Natural killer cell (primary cell): ENCODE measurements at regions not wholly inside any gene's neighbourhood (a gene's known extent, or its start where the extent isn't known, plus 50 kb on each side); places are given as distances from the start of the nearest gene placed in this dataset.
A peak's percentile ranks its signal among the peaks of the same experiment; 100 is the strongest.

Source experiments
- ATAC-seq, 3 donors: fragments of 150-1000 bp in 2 of 3; fragments of 200-7000 bp in 1 of 3; cut with Tn5 transposase; 1 replicate in 1 of 3; 2 replicates in 2 of 3; pipeline ENCODE4 v1.10.0; 2021; ENCODE audit warnings: mild to moderate bottlenecking in 2 of 3, moderate library complexity in 2 of 3
- DNase-seq, 2 donors: peaks; one replicate each; pipeline versions ENCODE4 v3.0.0 to v3.0.0-alpha.2; 2013 to 2021; ENCODE audit warnings: mixed read lengths in 1 of 2
- H3K27ac ChIP-seq: one replicate; pipeline ENCODE4 v1.5.1; 2013; ENCODE audit warnings: mild to moderate bottlenecking, low read length
- H3K27me3 ChIP-seq: one replicate; pipeline ENCODE4 v1.6.1; 2013; ENCODE audit warnings: low read length; ENCODE audit not compliant: control insufficient read depth, insufficient read depth
- H3K36me3 ChIP-seq: one replicate; pipeline ENCODE4 v1.6.1; 2013; ENCODE audit warnings: low read length; ENCODE audit not compliant: control insufficient read depth, insufficient read depth
- H3K4me1 ChIP-seq: one replicate; pipeline ENCODE4 v1.6.1; 2013; ENCODE audit warnings: low read length; ENCODE audit not compliant: control insufficient read depth, insufficient read depth
- H3K4me3 ChIP-seq: one replicate; pipeline ENCODE4 v1.5.1; 2013; ENCODE audit warnings: low read length
- H3K9me3 ChIP-seq: one replicate; pipeline ENCODE4 v1.6.1; 2013; ENCODE audit warnings: low read length; ENCODE audit not compliant: control insufficient read depth, insufficient read depth
- H3K27ac Mint-ChIP-seq, 2 donors: one replicate each; pipeline ENCODE4 v1.8.0; 2022; ENCODE audit warnings: mild to moderate bottlenecking in 2 of 2, mixed read lengths in 2 of 2, moderate library complexity in 1 of 2
- H3K27me3 Mint-ChIP-seq, 2 donors: one replicate each; pipeline ENCODE4 v1.8.0; 2022; ENCODE audit warnings: low read depth in 2 of 2, mixed read lengths in 2 of 2
- H3K36me3 Mint-ChIP-seq: one replicate; pipeline ENCODE4 v1.8.0; 2022; ENCODE audit warnings: mixed read lengths
- H3K4me1 Mint-ChIP-seq, 2 donors: one replicate each; pipeline ENCODE4 v1.8.0; 2022; ENCODE audit warnings: mixed read lengths in 2 of 2
- H3K4me3 Mint-ChIP-seq: one replicate; pipeline ENCODE4 v1.8.0; 2022; ENCODE audit warnings: mild to moderate bottlenecking, moderate library complexity, mixed read lengths
- H3K9me3 Mint-ChIP-seq, 2 donors: one replicate each; pipeline ENCODE4 v1.8.0; 2022; ENCODE audit warnings: mixed read lengths in 2 of 2
- WGBS: methylation state at CpG from one replicate; pipeline ENCODE4 v1.1.7; 2013; ENCODE audit warnings: missing lambda C conversion rate; ENCODE audit not compliant: insufficient coverage; 5-methylcytosine and 5-hydroxymethylcytosine counted together
- intact Hi-C: fragments of 100-400 bp; cut with micrococcal nuclease; formaldehyde crosslinking; loops from one replicate; pipeline ENCODE4 v1.14.2; 2022
- TF ChIP-seq, protein P1 (sequence below): fragments of 200-600 bp; IDR thresholded peaks from one replicate; pipeline ENCODE4 v1.8.0; 2022; ENCODE audit warnings: antibody characterized with exemption

DNA sequence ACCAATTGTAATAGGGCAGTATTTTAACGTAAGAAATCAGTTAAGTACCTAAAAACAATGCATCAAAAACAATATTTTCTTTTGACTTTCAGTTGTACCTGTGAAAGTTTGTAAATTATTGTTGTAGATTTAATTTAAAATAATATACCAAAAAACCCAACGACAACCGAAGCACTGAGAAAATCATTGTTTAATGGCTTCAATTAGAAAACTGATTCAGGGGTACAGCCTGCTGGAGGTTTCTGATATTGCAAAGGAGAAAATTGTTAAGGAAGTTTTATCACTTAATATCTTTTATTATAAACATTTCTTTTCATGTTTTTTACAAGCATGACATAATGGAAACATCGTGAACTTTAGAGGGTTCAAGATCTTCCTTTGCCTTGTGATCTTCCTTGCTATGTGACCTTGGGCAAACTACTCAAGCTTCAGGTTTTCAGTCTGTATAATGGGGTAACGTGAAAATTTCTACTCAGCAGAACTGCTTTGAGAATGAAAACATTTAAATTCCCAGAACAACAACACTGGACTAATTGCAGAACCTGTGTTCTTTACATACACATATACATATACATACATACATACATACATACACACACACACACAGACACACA lies 76.3 kb upstream of the GLS start:
- no peaks in the 10 kb centered on the region for H3K4me1 Mint-ChIP-seq
- no peaks in the 10 kb centered on the region for H3K36me3 ChIP-seq
- ATAC-seq, result no peak
- H3K9me3 Mint-ChIP-seq, result no peaks in the 10 kb centered on the region
- peak in 1 of 2 donors; percentile 47 for DNase-seq
- H3K27ac Mint-ChIP-seq, result no peak overlapping the region
- intact Hi-C loops, result loop anchor here (2.0 to 10.0 kb wide), 2 partner anchors 421 to 719 kb away; no protein-coding TSS in a partner anchor
- H3K27me3 Mint-ChIP-seq, result no peaks in the 10 kb centered on the region
- no peak overlapping the region for H3K4me3 ChIP-seq
- H3K27ac ChIP-seq, result no peak overlapping the region
- no peaks in the 10 kb centered on the region for H3K36me3 Mint-ChIP-seq
- 92% methylated on average over 3 of the region's 5 CpGs for WGBS
- H3K4me3 Mint-ChIP-seq, result no peak overlapping the region
- no peaks in the 10 kb centered on the region for H3K27me3 ChIP-seq
- TF ChIP-seq, protein P1, sequence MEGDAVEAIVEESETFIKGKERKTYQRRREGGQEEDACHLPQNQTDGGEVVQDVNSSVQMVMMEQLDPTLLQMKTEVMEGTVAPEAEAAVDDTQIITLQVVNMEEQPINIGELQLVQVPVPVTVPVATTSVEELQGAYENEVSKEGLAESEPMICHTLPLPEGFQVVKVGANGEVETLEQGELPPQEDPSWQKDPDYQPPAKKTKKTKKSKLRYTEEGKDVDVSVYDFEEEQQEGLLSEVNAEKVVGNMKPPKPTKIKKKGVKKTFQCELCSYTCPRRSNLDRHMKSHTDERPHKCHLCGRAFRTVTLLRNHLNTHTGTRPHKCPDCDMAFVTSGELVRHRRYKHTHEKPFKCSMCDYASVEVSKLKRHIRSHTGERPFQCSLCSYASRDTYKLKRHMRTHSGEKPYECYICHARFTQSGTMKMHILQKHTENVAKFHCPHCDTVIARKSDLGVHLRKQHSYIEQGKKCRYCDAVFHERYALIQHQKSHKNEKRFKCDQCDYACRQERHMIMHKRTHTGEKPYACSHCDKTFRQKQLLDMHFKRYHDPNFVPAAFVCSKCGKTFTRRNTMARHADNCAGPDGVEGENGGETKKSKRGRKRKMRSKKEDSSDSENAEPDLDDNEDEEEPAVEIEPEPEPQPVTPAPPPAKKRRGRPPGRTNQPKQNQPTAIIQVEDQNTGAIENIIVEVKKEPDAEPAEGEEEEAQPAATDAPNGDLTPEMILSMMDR, result peak; percentile 41
- H3K4me1 ChIP-seq, result no peaks in the 10 kb centered on the region
- no peaks in the 10 kb centered on the region for H3K9me3 ChIP-seq

DNA sequence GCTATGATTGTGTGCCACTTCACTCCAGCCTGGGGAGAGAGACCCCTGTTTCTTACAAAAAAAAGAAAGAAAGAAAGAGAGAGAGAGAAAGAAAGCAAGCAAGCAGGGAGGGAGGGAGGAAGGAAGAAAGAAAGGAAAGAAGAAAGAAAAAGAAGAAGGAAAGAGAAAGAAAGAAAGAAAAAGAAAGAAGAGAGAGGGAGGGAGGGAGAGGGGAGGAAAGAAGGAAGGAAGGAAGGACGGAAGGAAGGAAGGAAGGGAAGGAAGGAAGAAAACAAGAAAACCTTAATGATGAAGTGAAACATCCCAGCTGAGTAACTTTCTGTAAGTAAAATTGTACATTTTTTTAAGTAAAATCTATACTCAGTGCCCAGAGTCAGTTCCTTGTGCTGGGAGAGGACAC lies 75.5 kb upstream of the GLS start:
- Mint-ChIP-seq H3K4me1 (no peaks in the 10 kb centered on the region), H3K27ac (no peak overlapping the region), H3K27me3 (no peaks in the 10 kb centered on the region), H3K36me3 (no peaks in the 10 kb centered on the region), H3K9me3 (no peaks in the 10 kb centered on the region), H3K4me3 (no peak overlapping the region)
- DNase-seq (no peak), ATAC-seq (no peak)
- Histone ChIP-seq H3K27ac (no peak overlapping the region), H3K27me3 (no peaks in the 10 kb centered on the region), H3K4me3 (no peak overlapping the region), H3K9me3 (no peaks in the 10 kb centered on the region), H3K36me3 (no peaks in the 10 kb centered on the region), H3K4me1 (no peaks in the 10 kb centered on the region)
- intact Hi-C loops, result loop anchor here (2.0 to 10.0 kb wide), 2 partner anchors 422 to 720 kb away; no protein-coding TSS in a partner anchor
- WGBS, result 76% methylated on average over 1 of the region's 1 CpG
- TF ChIP-seq, protein P1, result no peak

DNA sequence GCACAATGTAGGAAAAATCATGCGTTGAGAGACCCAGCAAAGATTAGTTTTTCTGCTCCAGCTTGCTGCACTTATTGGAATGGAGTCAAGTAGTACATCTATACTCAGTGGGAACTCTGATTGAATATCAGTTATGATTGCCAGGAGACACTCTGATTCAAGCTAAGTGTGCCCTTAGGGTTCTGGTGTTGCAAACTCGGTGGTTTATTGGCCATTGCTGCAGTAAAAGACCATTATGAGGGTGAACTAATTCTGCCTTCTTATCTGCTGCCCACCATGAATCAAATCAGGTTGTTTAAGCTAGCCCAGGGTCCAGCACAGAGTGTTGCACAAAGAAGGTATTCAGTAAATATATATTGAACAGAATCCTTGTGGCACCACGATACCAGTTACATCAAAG lies 74.8 kb upstream of the GLS start:
- Mint-ChIP-seq H3K4me3 (no peak overlapping the region), H3K27ac (no peak overlapping the region)
- WGBS, result 91% methylated on average over 3 of the region's 3 CpGs

More for the DNA sequence above, 74.8 kb upstream of the GLS start:
- intact Hi-C loops, result loop anchor here (2.0 to 10.0 kb wide), 2 partner anchors 423 to 721 kb away; no protein-coding TSS in a partner anchor
- DNase-seq (no peak), ATAC-seq (no peak)
- H3K4me1 Mint-ChIP-seq, result no peaks in the 10 kb centered on the region
- Histone ChIP-seq H3K36me3 (no peaks in the 10 kb centered on the region), H3K27ac (no peak overlapping the region), H3K4me1 (no peaks in the 10 kb centered on the region), H3K9me3 (no peaks in the 10 kb centered on the region), H3K27me3 (no peaks in the 10 kb centered on the region), H3K4me3 (no peak overlapping the region)
- no peaks in the 10 kb centered on the region for H3K27me3 Mint-ChIP-seq
- TF ChIP-seq, protein P1, result no peak
- H3K9me3 Mint-ChIP-seq, result no peaks in the 10 kb centered on the region
- no peaks in the 10 kb centered on the region for H3K36me3 Mint-ChIP-seq
